B cell (primary cell): ENCODE measurements at regions not wholly inside any gene's neighbourhood (a gene's known extent, or its start where the extent isn't known, plus 50 kb on each side); places are given as distances from the start of the nearest gene placed in this dataset.

ENCODE experiments used
- ATAC-seq: fragments of 200-7000 bp; cut with Tn5 transposase; one replicate; pipeline ENCODE4 v1.10.0; 2021; ENCODE audit warnings: low read depth, mild to moderate bottlenecking, moderate number of reproducible peaks, moderate library complexity
- CTCF ChIA-PET: fragments of 350-600 bp; sonication (Branson Sonifier 250); formaldehyde crosslinking; loops from one replicate; lab custom pipeline; 2021; ENCODE audit warnings: antibody characterized with exemption, inconsistent platforms; lab: Charles Lee
- POLR2A ChIA-PET: fragments of 350-600 bp; sonication (Branson Sonifier 250); formaldehyde crosslinking; loops from one replicate; lab custom pipeline; 2021; ENCODE audit warnings: antibody characterized with exemption; lab: Charles Lee
- DNase-seq: peaks from one replicate; pipeline ENCODE4 v3.0.0; 2013
- H2AFZ ChIP-seq: 2 replicates; pipeline ENCODE4 v1.6.1; 2012; ENCODE audit warnings: mild to moderate bottlenecking, low read depth, low read length; ENCODE audit not compliant: insufficient read depth, poor library complexity, severe bottlenecking
- H3K27ac ChIP-seq, 2 donors: 1 replicate in 1 of 2; 2 replicates in 1 of 2; pipeline ENCODE4 v1.5.1; 2012 to 2013; ENCODE audit warnings: low read length in 2 of 2, mild to moderate bottlenecking in 2 of 2, moderate library complexity in 1 of 2
- H3K27me3 ChIP-seq, 4 experiments: fragments of 200-600 bp in 1 of 4; sonication (generic) in 1 of 4; replicated peaks in 1 of 4; 1 replicate in 2 of 4; 2 replicates in 2 of 4; pipeline versions ENCODE4 v1.6.1 to v1.7.0; 2013 to 2016; ENCODE audit warnings: low read length in 3 of 4, mild to moderate bottlenecking in 2 of 4, mixed read lengths in 1 of 4, moderate library complexity in 1 of 4; ENCODE audit not compliant: insufficient read depth in 4 of 4, control insufficient read depth in 3 of 4; ENCODE audit errors: control extremely low read depth in 1 of 4
- H3K36me3 ChIP-seq, 2 experiments: replicated peaks in 1 of 2; 1 replicate in 1 of 2; 2 replicates in 1 of 2; pipeline versions ENCODE4 v1.6.1 to v1.7.1; 2013; ENCODE audit warnings: low read length in 1 of 2; ENCODE audit not compliant: insufficient read depth in 2 of 2, control insufficient read depth in 1 of 2; ENCODE audit errors: control extremely low read depth in 1 of 2, extremely low read depth in 1 of 2
- H3K4me1 ChIP-seq, 2 donors: fragments of 200-600 bp in 1 of 2; sonication (generic) in 1 of 2; 1 replicate in 1 of 2; 2 replicates in 1 of 2; pipeline versions ENCODE4 v1.5.1 to v1.6.1; 2013 to 2017; ENCODE audit warnings: low read length in 2 of 2; ENCODE audit not compliant: control insufficient read depth in 2 of 2, insufficient read depth in 2 of 2
- H3K4me2 ChIP-seq: replicated peaks from 2 replicates; pipeline ENCODE3; 2012; ENCODE audit warnings: mild to moderate bottlenecking, low read depth, low read length; ENCODE audit not compliant: poor library complexity, severe bottlenecking
- H3K4me3 ChIP-seq, 5 experiments: fragments of 200-600 bp in 1 of 5; sonication (generic) in 1 of 5; 1 replicate in 3 of 5; 2 replicates in 2 of 5; pipeline versions ENCODE4 v1.5.1 to v1.7.0; 2011 to 2016; ENCODE audit warnings: low read length in 4 of 5, mild to moderate bottlenecking in 4 of 5, low read depth in 2 of 5, control low read depth in 1 of 5, moderate library complexity in 1 of 5; ENCODE audit not compliant: insufficient read depth in 1 of 5; ENCODE audit errors: control extremely low read depth in 1 of 5, extremely low read depth in 1 of 5
- H3K79me2 ChIP-seq: fragments of 200-600 bp; sonication (generic); one replicate; pipeline ENCODE4 v1.6.0; 2016; ENCODE audit warnings: low read length; ENCODE audit not compliant: control insufficient read depth, insufficient read depth
- H3K9ac ChIP-seq: fragments of 200-600 bp; sonication (generic); 2 replicates; pipeline ENCODE4 v1.6.1; 2017; ENCODE audit warnings: mild to moderate bottlenecking, low read length, moderate library complexity
- H3K9me3 ChIP-seq, 3 donors: one replicate each; pipeline versions ENCODE4 v1.6.1 to v1.7.1; 2013; ENCODE audit warnings: low read length in 2 of 3; ENCODE audit not compliant: control insufficient read depth in 2 of 3, insufficient read depth in 1 of 3; ENCODE audit errors: control extremely low read depth in 1 of 3
- H4K20me1 ChIP-seq: 2 replicates; pipeline ENCODE4 v1.6.0; 2012; ENCODE audit warnings: mild to moderate bottlenecking, low read length; ENCODE audit not compliant: insufficient read depth, control insufficient read depth, poor library complexity, severe bottlenecking
- H3K27ac Mint-ChIP-seq: one replicate; pipeline ENCODE4 v1.8.0; 2021; ENCODE audit warnings: mixed read lengths
- H3K27me3 Mint-ChIP-seq: one replicate; pipeline ENCODE4 v1.8.0; 2021; ENCODE audit warnings: mixed read lengths
- H3K4me1 Mint-ChIP-seq: one replicate; pipeline ENCODE4 v1.8.0; 2021; ENCODE audit warnings: mixed read lengths
- H3K4me3 Mint-ChIP-seq: one replicate; pipeline ENCODE4 v1.8.0; 2021; ENCODE audit warnings: mixed read lengths
- H3K9me3 Mint-ChIP-seq: one replicate; pipeline ENCODE4 v1.8.0; 2022; ENCODE audit warnings: mixed read lengths; ENCODE audit not compliant: insufficient read depth
- EZH2 ChIP-seq: IDR thresholded peaks from 2 replicates; pipeline ENCODE4 v1.6.1; 2012; ENCODE audit warnings: borderline replicate concordance, low read depth, mild to moderate bottlenecking, moderate library complexity, low read length; ENCODE audit not compliant: insufficient read depth, poor library complexity, severe bottlenecking
- intact Hi-C: fragments of 100-400 bp; cut with micrococcal nuclease; formaldehyde crosslinking; loops from one replicate; pipeline ENCODE4 v1.10.0; 2022
- TF ChIP-seq, protein P1 (sequence below): fragments of 200-600 bp; IDR thresholded peaks from one replicate; pipeline ENCODE4 v1.8.0; 2022; ENCODE audit warnings: antibody characterized with exemption, mild to moderate bottlenecking

DNA sequence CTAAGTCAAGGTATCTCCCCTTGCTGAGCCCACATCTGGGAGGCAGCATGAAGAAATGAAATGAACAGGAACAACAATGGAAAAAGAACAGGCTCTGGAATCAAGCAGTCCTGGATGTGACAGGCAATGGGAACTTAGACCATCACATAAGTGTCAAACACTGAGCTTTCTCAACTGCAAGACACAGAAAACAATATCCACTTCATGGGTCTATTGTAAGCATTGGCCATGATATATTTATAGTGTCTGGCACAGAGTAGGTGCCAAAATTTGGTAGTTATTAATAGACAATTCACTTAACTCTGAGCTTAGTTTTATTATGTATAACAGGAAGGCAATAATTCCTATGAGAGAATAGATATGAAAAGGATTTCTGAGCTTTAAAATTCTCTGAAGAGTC, 64.1 kb upstream of the ATP1B1 start:
- Histone ChIP-seq H3K4me1 (peaks cover 16% of the 10 kb centered on the region in 2 donors), H3K79me2 (no peaks in the 10 kb centered on the region), H4K20me1 (no peaks in the 10 kb centered on the region), H3K4me2 (no peak overlapping the region), H3K9ac (no peak overlapping the region), H2AFZ (no peak overlapping the region), H3K4me3 (no peak overlapping the region), H3K27ac (no peak overlapping the region), H3K36me3 (no peaks in the 10 kb centered on the region), H3K27me3 (no peaks in the 10 kb centered on the region), H3K9me3 (peaks cover 0 to 2% (median 0%) of the 10 kb centered on the region in 3 donors)
- Mint-ChIP-seq H3K27me3 (peaks cover 22% of the 10 kb centered on the region), H3K4me3 (no peak overlapping the region), H3K9me3 (no peaks in the 10 kb centered on the region), H3K4me1 (peaks cover 23% of the 10 kb centered on the region), H3K27ac (no peak overlapping the region)
- TF ChIP-seq, protein P1, sequence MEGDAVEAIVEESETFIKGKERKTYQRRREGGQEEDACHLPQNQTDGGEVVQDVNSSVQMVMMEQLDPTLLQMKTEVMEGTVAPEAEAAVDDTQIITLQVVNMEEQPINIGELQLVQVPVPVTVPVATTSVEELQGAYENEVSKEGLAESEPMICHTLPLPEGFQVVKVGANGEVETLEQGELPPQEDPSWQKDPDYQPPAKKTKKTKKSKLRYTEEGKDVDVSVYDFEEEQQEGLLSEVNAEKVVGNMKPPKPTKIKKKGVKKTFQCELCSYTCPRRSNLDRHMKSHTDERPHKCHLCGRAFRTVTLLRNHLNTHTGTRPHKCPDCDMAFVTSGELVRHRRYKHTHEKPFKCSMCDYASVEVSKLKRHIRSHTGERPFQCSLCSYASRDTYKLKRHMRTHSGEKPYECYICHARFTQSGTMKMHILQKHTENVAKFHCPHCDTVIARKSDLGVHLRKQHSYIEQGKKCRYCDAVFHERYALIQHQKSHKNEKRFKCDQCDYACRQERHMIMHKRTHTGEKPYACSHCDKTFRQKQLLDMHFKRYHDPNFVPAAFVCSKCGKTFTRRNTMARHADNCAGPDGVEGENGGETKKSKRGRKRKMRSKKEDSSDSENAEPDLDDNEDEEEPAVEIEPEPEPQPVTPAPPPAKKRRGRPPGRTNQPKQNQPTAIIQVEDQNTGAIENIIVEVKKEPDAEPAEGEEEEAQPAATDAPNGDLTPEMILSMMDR, result no peak
- DNase-seq (no peak), ATAC-seq (no peak)
- intact Hi-C loops, result no loop called here
- ChIA-PET CTCF (no interaction called here), POLR2A (no interaction called here)

DNA sequence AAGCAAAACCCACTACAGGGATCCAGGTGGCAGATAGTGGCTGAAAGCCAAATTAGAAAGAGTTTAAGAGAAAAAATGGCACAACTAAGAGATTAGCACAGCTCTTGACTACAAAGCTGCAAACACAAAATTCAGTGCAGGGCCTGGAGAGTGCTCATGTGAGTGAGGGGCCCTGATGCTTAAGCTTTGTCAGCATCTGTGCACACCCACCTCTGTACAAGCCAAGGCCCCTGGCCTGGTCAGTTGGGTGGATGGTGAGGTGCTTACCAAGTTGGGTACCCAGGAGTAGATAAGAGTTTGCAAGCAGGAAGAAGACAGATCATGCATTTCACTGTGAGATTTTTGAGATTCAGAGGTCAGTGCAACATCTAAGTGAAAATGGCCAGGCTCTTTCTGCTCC, 62.7 kb upstream of the ATP1B1 start:
- H3K9me3 Mint-ChIP-seq, result no peaks in the 10 kb centered on the region
- no peak overlapping the region for H3K27ac Mint-ChIP-seq
- TF ChIP-seq, protein P1, result no peak
- no peak for TF ChIP-seq EZH2
- Histone ChIP-seq H3K4me3 (no peak overlapping the region), H3K9me3 (no peaks in the 10 kb centered on the region), H3K79me2 (no peaks in the 10 kb centered on the region), H3K27ac (no peak overlapping the region), H3K4me1 (peaks cover 16% of the 10 kb centered on the region in 2 donors), H3K4me2 (no peak overlapping the region), H4K20me1 (no peaks in the 10 kb centered on the region), H3K9ac (no peak overlapping the region), H3K27me3 (no peaks in the 10 kb centered on the region), H3K36me3 (no peaks in the 10 kb centered on the region), H2AFZ (no peak overlapping the region)
- DNase-seq, result no peak
- CTCF ChIA-PET, result no interaction called here
- H3K4me3 Mint-ChIP-seq, result no peak overlapping the region
- H3K27me3 Mint-ChIP-seq, result peaks cover 15% of the 10 kb centered on the region
- peaks cover 23% of the 10 kb centered on the region for H3K4me1 Mint-ChIP-seq
- POLR2A ChIA-PET, result no interaction called here
- intact Hi-C loops, result no loop called here
- no peak for ATAC-seq
